Neural cell (in vitro differentiated cells): ENCODE measurements at regions not wholly inside any gene's neighbourhood (a gene's known extent, or its start where the extent isn't known, plus 50 kb on each side); places are given as distances from the start of the nearest gene placed in this dataset.

ENCODE experiments used
- H2AFZ ChIP-seq: fragments of 200-600, 300-800 bp; sonication (generic), shearing (Covaris generic); 2 replicates; pipeline ENCODE4 v1.6.0; 2014; ENCODE audit warnings: low read depth, mild to moderate bottlenecking, antibody characterized with exemption, low read length, moderate library complexity
- H3F3A ChIP-seq: fragments of 200-600 bp; shearing (Covaris generic); 2 replicates; pipeline ENCODE4 v1.6.1; 2016; ENCODE audit warnings: mild to moderate bottlenecking, moderate library complexity, mixed read lengths, antibody characterized with exemption, low read length; ENCODE audit not compliant: insufficient read depth, poor library complexity, severe bottlenecking
- H3K27ac ChIP-seq: fragments of 200-600, 300-800 bp; sonication (generic), shearing (Covaris generic); 2 replicates; pipeline ENCODE4 v1.5.1; 2014; ENCODE audit warnings: mild to moderate bottlenecking, low read length, moderate library complexity
- H3K27me3 ChIP-seq: fragments of 300-800, 200-600 bp; sonication (generic), shearing (Covaris generic); 2 replicates; pipeline ENCODE4 v1.6.0; 2014; ENCODE audit warnings: mild to moderate bottlenecking, low read depth, low read length, moderate library complexity; ENCODE audit not compliant: insufficient read depth
- H3K36me3 ChIP-seq: fragments of 300-800, 200-600 bp; sonication (generic), shearing (Covaris generic); 2 replicates; pipeline ENCODE4 v1.5.1; 2014; ENCODE audit warnings: mild to moderate bottlenecking, antibody characterized with exemption, low read length, moderate library complexity; ENCODE audit not compliant: insufficient read depth
- H3K4me2 ChIP-seq: fragments of 300-800, 200-600 bp; sonication (generic), shearing (Covaris generic); 2 replicates; pipeline ENCODE4 v1.6.0; 2014; ENCODE audit warnings: mild to moderate bottlenecking, low read length
- H3K4me3 ChIP-seq: fragments of 300-800, 200-600 bp; sonication (generic), shearing (Covaris generic); 2 replicates; pipeline ENCODE4 v1.5.1; 2014; ENCODE audit warnings: mild to moderate bottlenecking, low read length, moderate library complexity
- H3K79me2 ChIP-seq: fragments of 200-600 bp; shearing (Covaris generic); replicated peaks from 2 replicates; pipeline ENCODE4 v1.6.0; 2014; ENCODE audit warnings: mild to moderate bottlenecking, low read length, moderate library complexity; ENCODE audit not compliant: insufficient read depth
- H3K9ac ChIP-seq: fragments of 300-800, 200-600 bp; sonication (generic), shearing (Covaris generic); 2 replicates; pipeline ENCODE4 v1.6.1; 2016; ENCODE audit warnings: mild to moderate bottlenecking, low read length, mixed read lengths
- H3K9me2 ChIP-seq: fragments of 200-600 bp; shearing (Covaris generic); 2 replicates; pipeline ENCODE4 v1.6.1; 2016; ENCODE audit warnings: mild to moderate bottlenecking, low read length, mixed read lengths; ENCODE audit not compliant: insufficient read depth
- H3K9me3 ChIP-seq: fragments of 200-600, 300-800 bp; sonication (generic), shearing (Covaris generic); 2 replicates; pipeline ENCODE4 v1.6.1; 2016; ENCODE audit warnings: mild to moderate bottlenecking, mixed run types, low read length, moderate library complexity, mixed read lengths
- H4K20me1 ChIP-seq: fragments of 200-600 bp; shearing (Covaris generic); 2 replicates; pipeline ENCODE4 v1.6.1; 2016; ENCODE audit warnings: mild to moderate bottlenecking, mixed run types; ENCODE audit not compliant: insufficient read depth
- EP300 ChIP-seq: fragments of 450-650 bp; conservative IDR thresholded peaks from 2 replicates; pipeline ENCODE4 v1.6.1; 2014; ENCODE audit warnings: antibody characterized with exemption, mild to moderate bottlenecking, moderate library complexity; ENCODE audit not compliant: poor library complexity, severe bottlenecking
- EZH2 ChIP-seq: fragments of 200-600, 300-800 bp; shearing (Covaris generic), sonication (generic); IDR thresholded peaks from 2 replicates; pipeline ENCODE4 v1.6.1; 2014; ENCODE audit warnings: antibody characterized with exemption, low read length, borderline replicate concordance, mild to moderate bottlenecking; ENCODE audit not compliant: insufficient read depth, poor library complexity, severe bottlenecking
- MXI1 ChIP-seq: fragments of 450-650 bp; conservative IDR thresholded peaks from 2 replicates; pipeline ENCODE4 v1.6.1; 2014; ENCODE audit warnings: antibody characterized with exemption, mild to moderate bottlenecking; ENCODE audit not compliant: poor library complexity, severe bottlenecking
- POLR2AphosphoS5 ChIP-seq: IDR thresholded peaks from 2 replicates; pipeline ENCODE4 v1.6.1; 2012
- RAD21 ChIP-seq: fragments of 450-650 bp; conservative IDR thresholded peaks from 2 replicates; pipeline ENCODE4 v1.6.1; 2014; ENCODE audit warnings: antibody characterized with exemption, mild to moderate bottlenecking, moderate library complexity
- SMC3 ChIP-seq: fragments of 450-650 bp; conservative IDR thresholded peaks from 2 replicates; pipeline ENCODE4 v1.6.1; 2014; ENCODE audit warnings: antibody characterized with exemption, mild to moderate bottlenecking, moderate library complexity; ENCODE audit not compliant: poor library complexity
- TAF1 ChIP-seq: IDR thresholded peaks from 2 replicates; pipeline ENCODE4 v1.6.1; 2012; ENCODE audit warnings: low read depth
- TF ChIP-seq, protein P1 (sequence below): IDR thresholded peaks from 2 replicates; pipeline ENCODE4 v1.6.1; 2012; ENCODE audit warnings: borderline replicate concordance
- TF ChIP-seq, protein P2 (sequence below): fragments of 450-650 bp; IDR thresholded peaks from 2 replicates; pipeline ENCODE4 v1.5.1; 2014; ENCODE audit warnings: antibody characterized with exemption, mild to moderate bottlenecking, moderate library complexity; ENCODE audit not compliant: poor library complexity, severe bottlenecking

DNA sequence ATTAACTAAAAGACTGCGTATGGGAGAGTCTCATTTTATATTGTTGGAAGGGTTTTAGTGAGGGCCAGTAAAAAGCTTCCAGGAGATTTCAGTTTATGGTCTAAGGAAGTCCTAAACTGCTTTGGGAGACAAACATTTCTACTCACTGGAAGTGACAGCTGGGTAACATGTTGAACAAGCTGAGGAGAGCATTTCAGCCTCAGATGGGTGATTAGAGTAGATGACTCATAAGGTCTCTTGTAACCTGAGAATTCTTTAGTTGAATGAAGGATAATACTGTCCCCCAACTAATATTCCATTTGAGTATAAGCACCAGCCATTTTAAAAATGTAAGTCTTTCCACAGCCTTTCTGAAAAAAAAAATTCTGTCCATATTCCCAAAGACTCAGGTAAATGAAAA, 218.0 kb upstream of the C9orf72 start:
- no peak for TF ChIP-seq POLR2AphosphoS5
- TF ChIP-seq TAF1: no peak
- no peak for TF ChIP-seq EZH2
- TF ChIP-seq EP300: no peak
- no peak for TF ChIP-seq MXI1
- H3K36me3 ChIP-seq: no peaks in the 10 kb centered on the region
- H2AFZ ChIP-seq: no peak overlapping the region
- H4K20me1 ChIP-seq: no peaks in the 10 kb centered on the region
- H3K4me3 ChIP-seq: no peak overlapping the region
- H3K27me3 ChIP-seq: no peaks in the 10 kb centered on the region
- no peaks in the 10 kb centered on the region for H3K9me2 ChIP-seq
- peaks cover 5% of the 10 kb centered on the region for H3K9me3 ChIP-seq
- H3K27ac ChIP-seq: no peak overlapping the region
- H3K4me2 ChIP-seq: no peak overlapping the region
- H3K9ac ChIP-seq: no peak overlapping the region
- H3F3A ChIP-seq: no peaks in the 10 kb centered on the region
- no peaks in the 10 kb centered on the region for H3K79me2 ChIP-seq

DNA sequence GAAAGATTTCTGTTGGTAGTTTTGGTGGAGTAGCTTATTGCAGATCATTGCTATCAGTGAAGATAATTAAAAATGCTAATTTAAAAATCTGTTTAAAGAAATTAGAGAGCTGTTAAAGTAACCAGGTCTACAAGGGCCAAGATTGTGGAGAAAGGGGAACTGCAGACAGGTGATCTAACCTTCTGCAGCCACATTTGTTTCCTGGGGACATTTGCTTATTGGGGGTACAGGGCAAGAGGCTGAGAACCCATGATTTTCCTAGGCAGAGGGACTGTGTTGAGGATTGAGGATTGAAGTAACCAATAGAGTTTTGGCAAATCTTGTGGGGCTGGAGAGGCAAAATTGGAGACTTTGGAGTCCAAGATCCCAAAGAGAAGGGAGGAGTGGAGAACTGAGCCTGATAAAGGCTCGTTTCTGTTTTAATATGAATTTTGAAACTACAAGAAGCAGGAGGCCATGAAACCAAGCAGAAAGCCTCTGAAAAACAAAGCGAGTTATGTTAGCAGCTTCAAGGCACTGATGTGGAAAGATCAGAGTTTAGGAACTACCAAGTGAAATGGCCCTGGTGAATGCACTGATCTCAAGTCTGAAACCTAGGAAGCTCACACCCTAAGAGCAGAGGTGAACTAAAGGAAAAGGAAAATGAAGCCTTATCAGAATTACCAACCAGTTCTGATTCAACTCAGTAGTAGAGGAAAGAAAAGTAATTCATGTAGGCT, 219.8 kb upstream of the C9orf72 start:
- Histone ChIP-seq H3K27ac (no peak overlapping the region), H3K4me3 (no peak overlapping the region), H3K36me3 (no peaks in the 10 kb centered on the region), H3K4me2 (no peak overlapping the region), H4K20me1 (no peaks in the 10 kb centered on the region), H3F3A (no peaks in the 10 kb centered on the region), H3K9me2 (no peaks in the 10 kb centered on the region), H3K79me2 (no peaks in the 10 kb centered on the region), H3K9me3 (peaks cover 5% of the 10 kb centered on the region), H3K9ac (no peak overlapping the region), H3K27me3 (no peaks in the 10 kb centered on the region), H2AFZ (no peak overlapping the region)
- TF ChIP-seq, protein P1, sequence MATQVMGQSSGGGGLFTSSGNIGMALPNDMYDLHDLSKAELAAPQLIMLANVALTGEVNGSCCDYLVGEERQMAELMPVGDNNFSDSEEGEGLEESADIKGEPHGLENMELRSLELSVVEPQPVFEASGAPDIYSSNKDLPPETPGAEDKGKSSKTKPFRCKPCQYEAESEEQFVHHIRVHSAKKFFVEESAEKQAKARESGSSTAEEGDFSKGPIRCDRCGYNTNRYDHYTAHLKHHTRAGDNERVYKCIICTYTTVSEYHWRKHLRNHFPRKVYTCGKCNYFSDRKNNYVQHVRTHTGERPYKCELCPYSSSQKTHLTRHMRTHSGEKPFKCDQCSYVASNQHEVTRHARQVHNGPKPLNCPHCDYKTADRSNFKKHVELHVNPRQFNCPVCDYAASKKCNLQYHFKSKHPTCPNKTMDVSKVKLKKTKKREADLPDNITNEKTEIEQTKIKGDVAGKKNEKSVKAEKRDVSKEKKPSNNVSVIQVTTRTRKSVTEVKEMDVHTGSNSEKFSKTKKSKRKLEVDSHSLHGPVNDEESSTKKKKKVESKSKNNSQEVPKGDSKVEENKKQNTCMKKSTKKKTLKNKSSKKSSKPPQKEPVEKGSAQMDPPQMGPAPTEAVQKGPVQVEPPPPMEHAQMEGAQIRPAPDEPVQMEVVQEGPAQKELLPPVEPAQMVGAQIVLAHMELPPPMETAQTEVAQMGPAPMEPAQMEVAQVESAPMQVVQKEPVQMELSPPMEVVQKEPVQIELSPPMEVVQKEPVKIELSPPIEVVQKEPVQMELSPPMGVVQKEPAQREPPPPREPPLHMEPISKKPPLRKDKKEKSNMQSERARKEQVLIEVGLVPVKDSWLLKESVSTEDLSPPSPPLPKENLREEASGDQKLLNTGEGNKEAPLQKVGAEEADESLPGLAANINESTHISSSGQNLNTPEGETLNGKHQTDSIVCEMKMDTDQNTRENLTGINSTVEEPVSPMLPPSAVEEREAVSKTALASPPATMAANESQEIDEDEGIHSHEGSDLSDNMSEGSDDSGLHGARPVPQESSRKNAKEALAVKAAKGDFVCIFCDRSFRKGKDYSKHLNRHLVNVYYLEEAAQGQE: no peak
- no peak for TF ChIP-seq TAF1
- TF ChIP-seq EZH2: no peak
- TF ChIP-seq, protein P2, sequence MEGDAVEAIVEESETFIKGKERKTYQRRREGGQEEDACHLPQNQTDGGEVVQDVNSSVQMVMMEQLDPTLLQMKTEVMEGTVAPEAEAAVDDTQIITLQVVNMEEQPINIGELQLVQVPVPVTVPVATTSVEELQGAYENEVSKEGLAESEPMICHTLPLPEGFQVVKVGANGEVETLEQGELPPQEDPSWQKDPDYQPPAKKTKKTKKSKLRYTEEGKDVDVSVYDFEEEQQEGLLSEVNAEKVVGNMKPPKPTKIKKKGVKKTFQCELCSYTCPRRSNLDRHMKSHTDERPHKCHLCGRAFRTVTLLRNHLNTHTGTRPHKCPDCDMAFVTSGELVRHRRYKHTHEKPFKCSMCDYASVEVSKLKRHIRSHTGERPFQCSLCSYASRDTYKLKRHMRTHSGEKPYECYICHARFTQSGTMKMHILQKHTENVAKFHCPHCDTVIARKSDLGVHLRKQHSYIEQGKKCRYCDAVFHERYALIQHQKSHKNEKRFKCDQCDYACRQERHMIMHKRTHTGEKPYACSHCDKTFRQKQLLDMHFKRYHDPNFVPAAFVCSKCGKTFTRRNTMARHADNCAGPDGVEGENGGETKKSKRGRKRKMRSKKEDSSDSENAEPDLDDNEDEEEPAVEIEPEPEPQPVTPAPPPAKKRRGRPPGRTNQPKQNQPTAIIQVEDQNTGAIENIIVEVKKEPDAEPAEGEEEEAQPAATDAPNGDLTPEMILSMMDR: no peak
- TF ChIP-seq RAD21: no peak
- TF ChIP-seq SMC3: no peak
- no peak for TF ChIP-seq MXI1
- no peak for TF ChIP-seq EP300
- TF ChIP-seq POLR2AphosphoS5: no peak
